ENCODE measurements at regions not wholly inside any gene's neighbourhood (a gene's known extent, or its start where the extent isn't known, plus 50 kb on each side); places are given as distances from the start of the nearest gene placed in this dataset.

DNA sequence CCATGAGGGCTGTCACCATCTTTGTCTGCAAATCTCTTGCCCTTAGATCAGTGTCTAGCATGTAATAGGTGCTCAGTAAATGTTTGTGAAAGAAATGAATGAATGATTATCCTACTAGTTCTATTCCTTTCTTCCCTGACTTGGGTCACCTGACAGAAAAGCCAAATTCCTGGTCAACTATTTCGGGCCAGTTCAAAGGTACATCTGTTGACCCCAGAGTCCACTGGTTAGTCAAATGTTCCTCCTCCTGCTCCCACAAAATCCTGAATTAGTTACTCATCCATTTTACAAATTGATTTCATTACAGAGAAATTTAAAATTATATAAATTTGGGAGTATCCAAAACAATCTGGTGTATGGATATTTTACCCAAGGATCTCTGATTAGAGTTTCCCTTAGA lies 124.7 kb upstream of the NAV2 start:
- Histone ChIP-seq H4K20me1 (replicated peaks; ENCODE audit: control insufficient read depth, insufficient read depth, low read length) (no peaks in the 10 kb centered on the region), H3K9me1 (ENCODE audit: control insufficient read depth, insufficient read depth, low read length) (no peaks in the 10 kb centered on the region), H3K4me1 (replicated peaks in 1 of 2; ENCODE audit: control insufficient read depth in 2 of 2, insufficient read depth in 2 of 2, low read length in 2 of 2) (no peaks in the 10 kb centered on the region; a peak in 1 of 5 replicates), H3K9ac (ENCODE audit: insufficient read depth in 1 of 2, low read depth in 2 of 2, low read length in 2 of 2) (no peak overlapping the region), H3K27me3 (ENCODE audit: control insufficient read depth in 2 of 2, insufficient read depth in 2 of 2, low read length in 2 of 2) (peaks cover 0 to 7% of the 10 kb centered on the region in 2 experiments; a peak in 1 of 5 replicates), H3K36me3 (ENCODE audit: control insufficient read depth, insufficient read depth, low read length) (no peaks in the 10 kb centered on the region), H3K27ac (ENCODE audit: extremely low read depth, low read depth, low read length) (no peak overlapping the region), H3K4me2 (ENCODE audit: insufficient read depth, low read length) (no peak overlapping the region), H3K4me3 (no peak overlapping the region), H3K79me2 (ENCODE audit: control insufficient read depth, insufficient read depth, low read length) (no peaks in the 10 kb centered on the region), H3K9me3 (replicated peaks; ENCODE audit: control insufficient read depth, insufficient read depth, low read depth, low read length) (no peaks in the 10 kb centered on the region), H2AFZ (ENCODE audit: low read depth, low read length) (no peak overlapping the region)
- no TSS peak for BruUV-seq (replicated peaks)
- in situ Hi-C loops (cut with MboI) (no loop called here), intact Hi-C loops (cut with micrococcal nuclease) (no loop called here)
- FAIRE-seq (no peak), DNase-seq (ENCODE audit: extremely low read depth in 1 of 4, low spot score in 3 of 4) (no peak), ATAC-seq (no peak)
- CTCF ChIA-PET (ENCODE audit: low intra/inter-chr PET ratio) = no interaction called here
- POLR2A ChIA-PET = interaction anchor here (0.8 kb wide), 1 partner anchor 10 kb away, joined by 3 read pairs; no protein-coding TSS in a partner anchor
- 8% methylated on average over 1 of the region's 1 CpG for WGBS (ENCODE audit: insufficient coverage, low coverage, missing lambda C conversion rate)
- no peak for TF ChIP-seq SMAD4 (CRISPR knock-in tag; conservative IDR thresholded peaks at IDR 0.05)
- TF ChIP-seq MCM7 (IDR thresholded peaks at IDR 0.05) = no peak
- TF ChIP-seq, protein P1, sequence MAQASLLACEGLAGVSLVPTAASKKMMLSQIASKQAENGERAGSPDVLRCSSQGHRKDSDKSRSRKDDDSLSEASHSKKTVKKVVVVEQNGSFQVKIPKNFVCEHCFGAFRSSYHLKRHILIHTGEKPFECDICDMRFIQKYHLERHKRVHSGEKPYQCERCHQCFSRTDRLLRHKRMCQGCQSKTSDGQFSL (CRISPR knock-in tag; IDR thresholded peaks at IDR 0.05) = no peak
- TF ChIP-seq, protein P1 (tag; IDR thresholded peaks at IDR 0.05) = no peak
- TF ChIP-seq, protein P2, sequence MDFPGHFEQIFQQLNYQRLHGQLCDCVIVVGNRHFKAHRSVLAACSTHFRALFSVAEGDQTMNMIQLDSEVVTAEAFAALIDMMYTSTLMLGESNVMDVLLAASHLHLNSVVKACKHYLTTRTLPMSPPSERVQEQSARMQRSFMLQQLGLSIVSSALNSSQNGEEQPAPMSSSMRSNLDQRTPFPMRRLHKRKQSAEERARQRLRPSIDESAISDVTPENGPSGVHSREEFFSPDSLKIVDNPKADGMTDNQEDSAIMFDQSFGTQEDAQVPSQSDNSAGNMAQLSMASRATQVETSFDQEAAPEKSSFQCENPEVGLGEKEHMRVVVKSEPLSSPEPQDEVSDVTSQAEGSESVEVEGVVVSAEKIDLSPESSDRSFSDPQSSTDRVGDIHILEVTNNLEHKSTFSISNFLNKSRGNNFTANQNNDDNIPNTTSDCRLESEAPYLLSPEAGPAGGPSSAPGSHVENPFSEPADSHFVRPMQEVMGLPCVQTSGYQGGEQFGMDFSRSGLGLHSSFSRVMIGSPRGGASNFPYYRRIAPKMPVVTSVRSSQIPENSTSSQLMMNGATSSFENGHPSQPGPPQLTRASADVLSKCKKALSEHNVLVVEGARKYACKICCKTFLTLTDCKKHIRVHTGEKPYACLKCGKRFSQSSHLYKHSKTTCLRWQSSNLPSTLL (IDR thresholded peaks at IDR 0.05) = no peak
- no peak for TF ChIP-seq NFE2 (IDR thresholded peaks at IDR 0.05; ENCODE audit: low read depth)
- TF ChIP-seq PYGO2 (tag; IDR thresholded peaks at IDR 0.05) = no peak
- TF ChIP-seq SUPT5H (IDR thresholded peaks at IDR 0.05) = no peak
- no peak for TF ChIP-seq SNIP1 (IDR thresholded peaks at IDR 0.05; ENCODE audit: low read depth)
- no peak for TF ChIP-seq NR4A1 (CRISPR knock-in tag; IDR thresholded peaks at IDR 0.05)
- TF ChIP-seq NR4A1 (tag; IDR thresholded peaks at IDR 0.05) = no peak
- TF ChIP-seq ZZZ3 (IDR thresholded peaks at IDR 0.05) = no peak
- TF ChIP-seq, protein P3, sequence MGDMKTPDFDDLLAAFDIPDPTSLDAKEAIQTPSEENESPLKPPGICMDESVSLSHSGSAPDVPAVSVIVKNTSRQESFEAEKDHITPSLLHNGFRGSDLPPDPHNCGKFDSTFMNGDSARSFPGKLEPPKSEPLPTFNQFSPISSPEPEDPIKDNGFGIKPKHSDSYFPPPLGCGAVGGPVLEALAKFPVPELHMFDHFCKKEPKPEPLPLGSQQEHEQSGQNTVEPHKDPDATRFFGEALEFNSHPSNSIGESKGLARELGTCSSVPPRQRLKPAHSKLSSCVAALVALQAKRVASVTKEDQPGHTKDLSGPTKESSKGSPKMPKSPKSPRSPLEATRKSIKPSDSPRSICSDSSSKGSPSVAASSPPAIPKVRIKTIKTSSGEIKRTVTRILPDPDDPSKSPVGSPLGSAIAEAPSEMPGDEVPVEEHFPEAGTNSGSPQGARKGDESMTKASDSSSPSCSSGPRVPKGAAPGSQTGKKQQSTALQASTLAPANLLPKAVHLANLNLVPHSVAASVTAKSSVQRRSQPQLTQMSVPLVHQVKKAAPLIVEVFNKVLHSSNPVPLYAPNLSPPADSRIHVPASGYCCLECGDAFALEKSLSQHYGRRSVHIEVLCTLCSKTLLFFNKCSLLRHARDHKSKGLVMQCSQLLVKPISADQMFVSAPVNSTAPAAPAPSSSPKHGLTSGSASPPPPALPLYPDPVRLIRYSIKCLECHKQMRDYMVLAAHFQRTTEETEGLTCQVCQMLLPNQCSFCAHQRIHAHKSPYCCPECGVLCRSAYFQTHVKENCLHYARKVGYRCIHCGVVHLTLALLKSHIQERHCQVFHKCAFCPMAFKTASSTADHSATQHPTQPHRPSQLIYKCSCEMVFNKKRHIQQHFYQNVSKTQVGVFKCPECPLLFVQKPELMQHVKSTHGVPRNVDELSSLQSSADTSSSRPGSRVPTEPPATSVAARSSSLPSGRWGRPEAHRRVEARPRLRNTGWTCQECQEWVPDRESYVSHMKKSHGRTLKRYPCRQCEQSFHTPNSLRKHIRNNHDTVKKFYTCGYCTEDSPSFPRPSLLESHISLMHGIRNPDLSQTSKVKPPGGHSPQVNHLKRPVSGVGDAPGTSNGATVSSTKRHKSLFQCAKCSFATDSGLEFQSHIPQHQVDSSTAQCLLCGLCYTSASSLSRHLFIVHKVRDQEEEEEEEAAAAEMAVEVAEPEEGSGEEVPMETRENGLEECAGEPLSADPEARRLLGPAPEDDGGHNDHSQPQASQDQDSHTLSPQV (IDR thresholded peaks at IDR 0.05) = no peak
- TF ChIP-seq SMARCA5 (IDR thresholded peaks at IDR 0.05) = no peak
